ENCODE measurements at regions not wholly inside any gene's neighbourhood (a gene's known extent, or its start where the extent isn't known, plus 50 kb on each side); places are given as distances from the start of the nearest gene placed in this dataset.

GRCh38 chr20:56750430-56750829 lies 121.3 kb downstream of the TFAP2C start:
- TF ChIP-seq REST (IDR thresholded peaks at IDR 0.05; ENCODE audit: insufficient read depth in 1 of 2, low read depth in 2 of 2, low read length in 1 of 2) (no peak), CTCF (IDR thresholded peaks at IDR 0.05) (no peak), SIN3A (IDR thresholded peaks at IDR 0.05; ENCODE audit: borderline replicate concordance, insufficient read depth, low read depth, low read length) (no peak), POLR2AphosphoS5 (IDR thresholded peaks at IDR 0.05; ENCODE audit: low read depth, low read length) (no peak), TCF7L2 (IDR thresholded peaks at IDR 0.05; ENCODE audit: low read depth, low read length) (no peak)
